HG02798 (cell line): ENCODE measurements at regions not wholly inside any gene's neighbourhood (a gene's known extent, or its start where the extent isn't known, plus 50 kb on each side); places are given as distances from the start of the nearest gene placed in this dataset.
"Not testable (repeated sequence)": the region's sequence is repeated elsewhere in the genome, so short reads cannot be mapped to it uniquely, and the experiment has no call there.

Experiments used
- ATAC-seq: cut with Tn5 transposase; IDR thresholded peaks from one replicate; pipeline ENCODE4 v1.9.1; 2021; ENCODE audit warnings: mild to moderate bottlenecking; ENCODE audit not compliant: unreplicated experiment, poor library complexity

DNA sequence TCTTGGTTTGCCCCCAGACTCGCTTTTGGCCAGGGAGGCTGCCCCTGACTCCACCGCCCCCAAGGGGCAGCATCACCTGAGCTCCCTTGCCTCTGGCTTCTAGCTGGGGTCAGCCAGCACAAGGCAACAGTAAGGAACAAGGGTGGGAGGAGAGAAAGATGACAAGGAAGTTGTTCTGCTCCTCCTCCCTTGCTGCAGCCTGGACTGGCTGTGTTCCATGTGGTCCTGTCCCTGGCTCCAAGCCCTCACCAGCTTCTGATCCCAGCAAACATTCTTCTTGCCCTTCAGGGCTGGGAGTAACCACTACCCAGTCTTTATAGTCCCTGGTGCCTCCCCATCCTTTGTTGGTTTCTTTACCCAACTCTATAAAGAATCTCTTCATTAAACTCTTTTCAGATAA, 100.3 kb upstream of the SPIN1 start:
- ATAC-seq: no peak

DNA sequence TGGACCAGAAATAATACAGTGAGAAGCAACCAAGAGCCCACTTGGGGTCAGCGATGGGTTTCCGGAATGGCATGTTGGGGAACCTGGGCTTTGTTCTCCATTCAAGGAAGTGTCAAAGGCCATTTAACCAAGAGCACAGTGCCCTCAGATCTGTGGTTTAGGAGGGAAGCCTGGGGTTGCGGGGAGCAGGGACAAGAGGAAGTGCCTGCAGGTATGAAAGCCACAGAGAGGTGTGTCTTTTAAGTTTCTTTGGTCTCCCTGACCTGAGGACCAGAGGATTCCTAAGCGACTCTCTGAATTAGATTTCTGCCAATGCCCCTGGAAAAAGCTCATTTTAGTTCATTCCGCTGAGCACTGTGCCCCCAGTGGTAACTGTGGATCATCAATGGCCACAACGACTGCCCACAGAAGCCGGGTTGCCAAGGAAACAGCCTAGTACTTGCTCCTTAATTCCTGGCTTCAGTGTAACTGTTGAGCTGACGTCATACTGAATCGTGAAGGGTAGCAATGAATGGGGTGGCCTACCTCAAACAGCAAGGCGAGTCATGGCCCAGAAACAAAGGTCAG, 107.3 kb upstream of the SPIN1 start:
- no peak for ATAC-seq

DNA sequence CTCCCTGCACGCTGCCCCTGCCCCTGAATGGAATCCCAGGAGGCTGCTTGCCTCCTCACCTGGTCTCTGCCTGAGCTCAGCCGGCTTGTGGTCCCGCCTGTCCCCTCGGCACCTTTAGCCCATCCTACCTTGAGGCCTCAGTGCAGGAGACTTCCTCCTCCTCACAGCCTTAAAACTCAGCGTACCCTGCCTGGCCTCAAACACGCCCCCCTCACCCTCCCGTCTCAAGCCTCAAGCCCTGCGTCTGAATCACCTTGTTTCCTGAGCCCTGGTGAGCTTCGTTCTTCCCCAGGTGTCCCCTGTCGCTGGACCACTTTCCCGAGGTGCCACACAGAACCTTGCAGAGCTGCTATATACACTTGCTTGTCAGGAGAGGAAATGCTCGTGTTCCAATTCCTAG, 110.2 kb upstream of the SPIN1 start:
- ATAC-seq: no peak

DNA sequence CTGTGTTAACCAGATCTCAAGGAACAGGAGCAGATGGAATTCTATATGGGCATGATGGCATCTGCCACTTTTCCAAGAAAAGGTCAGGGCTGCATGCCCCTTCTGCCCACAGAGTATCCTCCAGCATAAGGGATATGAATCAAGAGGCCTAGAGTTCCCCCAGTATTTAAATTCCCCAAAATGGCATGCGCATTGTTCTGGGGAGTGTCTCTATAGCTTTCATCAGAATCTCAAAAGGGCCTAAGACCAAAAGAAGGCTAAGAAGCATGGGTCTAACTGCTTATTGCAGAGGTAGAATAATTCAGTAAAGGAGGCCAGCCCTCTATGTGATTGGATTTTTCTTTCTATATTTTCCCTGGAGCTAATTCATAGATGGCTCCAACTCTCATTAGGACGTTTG, 114.2 kb upstream of the SPIN1 start:
- ATAC-seq: no peak

DNA sequence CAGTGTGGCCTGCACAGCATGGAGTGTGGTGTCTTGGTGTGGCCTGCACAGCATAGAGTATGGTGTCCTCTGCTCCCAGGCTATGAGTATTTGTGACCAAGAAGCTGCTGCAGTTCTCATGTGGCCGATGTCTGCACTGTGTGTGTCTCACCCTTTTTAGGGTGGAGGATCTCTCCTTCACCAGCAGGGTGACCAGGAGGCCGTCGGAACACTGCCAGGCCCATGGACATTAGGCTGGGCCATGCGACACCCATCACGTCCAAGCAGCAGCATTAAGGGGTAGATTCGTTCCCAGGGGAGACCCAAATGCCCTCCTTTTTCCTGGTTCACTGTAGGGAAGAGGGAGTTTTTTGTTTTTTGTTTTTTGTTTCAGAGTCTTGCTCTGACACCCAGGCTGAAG, 115.3 kb upstream of the SPIN1 start:
- ATAC-seq: no peak

DNA sequence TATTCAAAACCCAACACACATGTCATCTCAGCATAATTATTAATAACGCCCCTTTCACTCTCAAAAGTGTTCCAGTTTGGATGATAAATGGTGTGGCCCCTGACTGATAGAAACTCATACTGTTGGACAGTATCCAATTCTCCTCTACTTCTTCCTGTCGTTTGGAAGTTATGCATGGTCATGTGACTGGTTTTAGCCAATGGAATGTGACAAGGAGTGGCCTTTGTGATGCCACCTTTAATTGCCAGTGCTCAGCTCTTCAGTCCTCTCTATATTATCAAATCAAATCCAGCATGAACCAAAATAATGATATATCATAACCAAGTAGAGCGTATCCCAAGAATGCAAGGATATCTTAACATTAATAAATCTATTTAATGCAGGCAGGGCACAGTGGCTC, 117.8 kb upstream of the SPIN1 start:
- no peak for ATAC-seq

DNA sequence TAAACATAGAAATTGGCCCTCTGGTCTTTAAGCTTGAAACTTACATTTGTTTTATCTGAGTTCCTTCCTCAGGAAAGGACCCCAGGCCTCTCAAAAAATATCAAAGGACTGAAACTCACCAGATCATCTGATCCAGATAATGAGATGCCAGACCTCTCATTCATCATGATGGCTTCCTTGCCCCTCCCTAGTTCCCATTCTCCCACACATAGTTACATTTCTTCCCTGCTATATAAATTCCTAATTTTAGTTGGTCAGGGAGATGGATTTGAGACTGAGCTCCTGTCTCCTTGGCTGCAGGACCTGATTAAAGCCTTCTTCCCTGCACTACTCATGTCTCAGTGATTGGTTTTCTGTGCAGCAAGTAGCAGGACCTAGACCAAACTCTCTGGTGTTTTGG, 119.4 kb upstream of the SPIN1 start:
- ATAC-seq: no peak

DNA sequence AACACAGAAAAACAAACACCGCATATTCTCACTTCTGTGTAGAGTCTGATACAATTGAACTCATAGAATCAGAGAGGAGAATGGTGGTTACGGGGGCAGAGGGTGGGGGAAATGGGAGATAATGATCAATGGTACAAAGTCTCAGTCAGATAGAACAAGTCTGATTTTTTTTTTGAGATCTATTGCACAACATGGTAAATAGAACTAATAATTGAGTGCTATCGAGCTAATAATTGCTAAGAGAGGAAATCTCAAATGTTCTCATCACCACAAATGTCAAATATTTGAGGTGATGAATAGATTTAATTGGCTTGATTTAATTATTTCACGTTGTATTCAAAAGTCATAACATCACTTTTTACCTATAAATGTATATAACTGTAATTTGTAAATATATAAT, 121.0 kb upstream of the SPIN1 start:
- no peak for ATAC-seq

DNA sequence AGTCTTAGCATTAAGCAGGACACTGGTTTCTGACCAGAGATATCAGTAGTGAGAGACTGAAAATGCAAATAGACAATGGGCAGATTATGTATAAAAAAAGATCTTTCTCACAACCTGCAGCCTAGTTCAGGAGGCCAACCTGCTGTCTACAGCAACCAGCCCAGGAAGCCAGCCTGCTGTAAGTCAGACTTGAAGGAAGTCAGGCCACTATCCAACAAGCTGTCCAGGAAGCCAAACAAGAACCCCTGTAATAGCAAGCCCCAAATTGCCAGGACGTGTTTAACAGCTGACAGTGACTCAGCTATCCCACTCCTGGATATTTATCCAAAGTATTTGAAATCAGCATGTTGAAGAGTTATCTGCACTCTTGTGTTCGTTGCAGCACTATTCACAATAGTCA, 121.8 kb upstream of the SPIN1 start:
- no peak for ATAC-seq

DNA sequence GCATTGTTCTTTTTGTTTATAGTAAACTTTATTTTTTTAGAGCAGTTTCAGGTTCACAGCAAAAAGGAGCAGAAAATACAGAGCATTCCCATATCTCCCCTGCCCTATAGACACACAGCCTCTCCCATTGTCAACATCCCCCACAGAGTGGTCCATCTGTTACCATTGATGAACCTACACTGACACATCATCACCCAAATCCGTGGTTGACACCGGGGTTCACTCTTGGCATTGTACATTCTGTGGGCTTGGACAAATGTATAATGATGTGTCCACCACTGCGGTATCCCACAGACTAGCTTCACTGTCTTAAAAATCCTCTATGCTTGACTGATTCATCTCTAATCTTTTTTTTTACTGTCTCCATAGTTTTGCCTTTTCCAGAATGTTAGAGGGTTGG, 120.7 kb upstream of the SPATA31C2 start:
- ATAC-seq: no peak

DNA sequence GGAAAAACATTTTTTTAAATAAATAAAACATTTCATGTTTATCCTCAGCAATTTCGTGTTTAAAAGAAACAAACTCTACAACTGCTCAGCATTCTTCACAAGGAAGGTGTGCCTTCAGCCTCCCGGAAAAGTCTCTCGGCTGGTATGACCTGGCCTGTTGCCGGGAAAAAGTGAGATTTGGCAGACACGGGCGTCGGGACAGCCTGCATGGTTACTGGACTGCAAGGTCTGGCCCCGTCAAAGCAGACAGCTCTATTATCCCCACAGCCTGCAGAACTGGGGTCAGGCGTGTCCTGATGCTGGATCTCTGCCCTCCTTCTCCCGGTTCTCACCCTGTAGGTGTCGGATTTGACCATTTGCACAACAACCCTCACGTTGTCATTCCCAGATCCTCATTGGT, 120.3 kb upstream of the SPATA31C2 start:
- ATAC-seq: no peak

DNA sequence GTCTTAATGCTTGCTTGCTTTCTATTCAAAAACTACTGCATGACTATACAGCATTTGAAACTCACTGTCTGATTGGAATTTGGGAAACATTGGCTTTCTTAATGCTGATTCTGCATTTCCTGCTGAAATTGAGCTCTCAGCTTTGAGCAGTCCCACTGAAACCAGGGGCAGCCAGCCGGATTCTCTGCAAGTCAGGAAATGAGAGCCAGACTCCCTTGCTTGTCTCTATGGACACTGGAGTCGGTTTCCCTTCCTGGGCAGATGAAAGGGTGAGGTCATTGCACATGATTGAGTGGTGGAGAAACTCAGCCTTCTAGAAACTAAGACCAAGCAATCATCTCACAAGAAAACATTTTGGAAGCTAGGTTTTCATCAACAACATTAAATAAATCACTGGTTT, 119.7 kb upstream of the SPATA31C2 start:
- no peak for ATAC-seq

DNA sequence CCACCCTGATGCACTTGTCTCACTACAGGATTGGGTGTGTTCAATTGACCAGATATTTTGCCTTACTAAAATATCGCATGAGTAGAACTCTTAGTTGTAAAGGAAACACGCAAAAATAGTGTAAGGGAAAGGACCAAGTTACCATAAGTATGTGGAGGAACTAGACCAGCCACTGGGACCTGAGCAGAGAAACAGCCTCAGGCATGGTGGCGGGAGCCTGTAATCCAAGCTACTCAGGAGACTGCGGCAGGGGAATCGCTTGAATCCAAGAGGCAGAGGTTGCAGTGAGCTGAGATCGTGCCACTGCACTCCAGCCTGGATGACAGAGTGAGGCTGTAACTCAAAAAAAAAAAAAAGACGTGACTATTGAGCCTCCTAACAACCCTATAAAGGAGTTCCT, 117.9 kb upstream of the SPATA31C2 start:
- no peak for ATAC-seq

DNA sequence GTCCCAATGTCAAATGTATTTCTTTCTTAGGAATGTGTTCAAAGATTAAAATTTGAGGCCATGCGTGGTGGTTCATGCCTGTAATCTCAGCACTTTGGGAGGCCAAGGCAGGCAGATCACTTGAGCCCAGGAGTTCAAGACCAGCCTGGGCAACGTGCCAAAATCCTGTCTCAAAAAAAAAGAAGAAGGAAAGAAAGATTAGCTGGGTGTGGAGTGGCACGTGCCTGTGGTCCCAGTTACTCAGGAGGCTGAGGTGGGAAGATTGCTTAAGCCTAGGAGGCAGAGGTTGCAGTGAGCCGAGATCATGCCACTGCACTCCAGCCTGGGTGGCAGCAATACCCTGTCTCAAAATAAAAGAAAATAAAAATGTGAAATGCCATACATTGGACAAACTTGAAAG, 117.5 kb upstream of the SPATA31C2 start:
- ATAC-seq: not testable (repeated sequence)

DNA sequence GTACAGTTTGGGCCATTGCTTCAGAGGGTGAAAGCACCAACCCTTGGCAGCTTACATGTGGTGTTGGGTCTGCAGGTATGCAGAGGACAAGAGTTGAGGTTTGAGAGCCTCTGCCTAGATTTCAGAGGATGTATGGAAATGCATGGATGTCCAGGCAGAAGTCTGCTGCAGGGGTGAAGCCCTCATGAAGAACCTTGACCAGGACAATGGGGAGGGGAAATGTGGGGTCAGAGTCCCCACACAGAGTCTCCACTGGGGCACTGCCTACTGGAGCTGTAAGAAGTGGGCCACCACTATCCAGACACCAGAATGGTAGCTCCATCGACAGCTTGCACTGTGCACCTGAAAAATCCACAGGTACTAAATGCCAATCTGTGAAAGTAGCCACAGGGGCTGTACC, 113.6 kb upstream of the SPATA31C2 start:
- ATAC-seq: no peak

DNA sequence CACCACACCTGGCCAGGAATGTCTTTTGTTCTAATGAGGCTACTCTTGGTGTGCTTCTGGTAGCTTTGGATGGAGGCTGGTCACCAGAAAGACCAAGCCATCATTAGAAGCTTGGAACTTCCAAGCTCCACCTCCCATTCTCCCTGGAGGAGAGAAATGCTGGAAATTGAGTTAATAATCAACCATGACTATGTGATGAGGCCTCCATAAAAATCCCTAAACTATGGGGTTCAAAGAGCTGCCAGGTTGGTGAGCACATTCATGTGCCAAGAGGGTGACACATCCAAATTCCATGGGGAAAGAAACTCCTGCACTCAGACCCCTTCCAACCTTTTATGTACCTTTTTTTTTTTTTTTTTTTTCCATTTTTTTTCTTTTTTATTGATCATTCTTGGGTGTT, 105.5 kb upstream of the SPATA31C2 start:
- no peak for ATAC-seq

DNA sequence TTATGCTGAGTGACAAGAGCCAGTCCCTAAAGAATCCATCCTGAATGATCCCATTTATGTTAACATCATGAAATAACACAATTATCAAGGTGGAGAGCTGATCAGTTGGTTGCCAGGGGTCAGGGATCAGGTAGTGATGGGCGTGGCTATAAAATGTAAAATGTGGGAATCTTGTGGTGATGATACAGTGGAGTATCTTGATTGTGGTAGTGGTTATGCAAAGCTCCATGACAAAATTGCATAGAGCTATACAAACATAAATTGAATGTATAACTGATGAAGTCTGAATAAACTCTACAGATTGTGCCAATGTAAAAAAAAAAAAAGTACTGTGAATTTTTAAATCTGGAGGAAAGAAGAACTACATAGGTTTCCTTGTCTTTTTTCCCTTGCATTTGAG, 104.6 kb upstream of the SPATA31C2 start:
- ATAC-seq: no peak

DNA sequence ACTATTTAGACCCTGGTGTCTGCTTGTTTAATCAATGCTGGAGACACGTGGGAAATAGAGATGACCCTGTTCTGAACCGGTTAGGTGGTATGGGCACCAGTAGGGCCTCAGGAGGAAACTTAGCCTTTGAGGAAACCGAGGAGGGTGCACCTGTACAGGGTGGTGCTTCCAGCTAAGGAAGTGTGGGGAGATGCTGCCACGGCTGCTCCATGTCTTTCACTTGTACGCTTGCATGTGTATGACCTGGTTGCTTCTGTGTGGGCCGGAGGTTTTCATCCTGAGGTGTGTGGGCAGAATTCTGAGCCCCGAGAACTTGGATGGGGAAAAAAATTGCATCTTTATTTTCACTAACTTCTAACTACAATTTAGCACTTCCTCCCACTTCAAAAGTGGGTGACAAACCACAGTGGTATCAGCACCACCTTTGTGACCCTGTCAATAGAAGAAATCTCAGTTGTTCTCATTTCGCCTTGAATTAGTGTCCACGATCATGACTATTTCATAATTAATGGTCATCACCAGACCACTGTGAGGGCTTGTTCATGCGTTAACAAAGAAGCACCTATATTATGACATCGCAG, 99.8 kb upstream of the SPATA31C2 start:
- no peak for ATAC-seq

DNA sequence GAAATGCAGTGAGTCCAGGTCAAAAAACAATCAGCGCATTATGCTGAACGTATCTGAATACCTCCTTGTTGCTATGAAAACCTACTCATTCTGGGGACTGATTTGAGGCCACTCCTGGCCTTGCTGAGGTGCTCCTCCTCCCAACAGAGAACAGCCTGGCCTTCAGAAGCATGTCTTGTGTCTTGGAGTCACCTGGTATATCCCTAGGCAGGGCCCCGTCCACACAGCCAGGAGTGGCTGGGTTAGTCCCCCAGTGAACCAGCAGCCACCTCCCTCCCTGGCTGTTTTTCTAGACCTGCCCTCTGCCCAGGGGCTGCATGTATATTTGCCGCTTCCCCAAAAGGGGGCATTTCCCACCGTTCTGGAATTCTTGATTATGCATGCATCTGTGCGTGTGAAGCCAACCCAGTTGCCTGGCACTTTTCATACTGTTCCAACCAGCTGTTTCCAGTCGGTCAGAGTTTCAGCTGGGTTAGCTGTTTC, 99.2 kb upstream of the SPATA31C2 start:
- ATAC-seq: no peak

DNA sequence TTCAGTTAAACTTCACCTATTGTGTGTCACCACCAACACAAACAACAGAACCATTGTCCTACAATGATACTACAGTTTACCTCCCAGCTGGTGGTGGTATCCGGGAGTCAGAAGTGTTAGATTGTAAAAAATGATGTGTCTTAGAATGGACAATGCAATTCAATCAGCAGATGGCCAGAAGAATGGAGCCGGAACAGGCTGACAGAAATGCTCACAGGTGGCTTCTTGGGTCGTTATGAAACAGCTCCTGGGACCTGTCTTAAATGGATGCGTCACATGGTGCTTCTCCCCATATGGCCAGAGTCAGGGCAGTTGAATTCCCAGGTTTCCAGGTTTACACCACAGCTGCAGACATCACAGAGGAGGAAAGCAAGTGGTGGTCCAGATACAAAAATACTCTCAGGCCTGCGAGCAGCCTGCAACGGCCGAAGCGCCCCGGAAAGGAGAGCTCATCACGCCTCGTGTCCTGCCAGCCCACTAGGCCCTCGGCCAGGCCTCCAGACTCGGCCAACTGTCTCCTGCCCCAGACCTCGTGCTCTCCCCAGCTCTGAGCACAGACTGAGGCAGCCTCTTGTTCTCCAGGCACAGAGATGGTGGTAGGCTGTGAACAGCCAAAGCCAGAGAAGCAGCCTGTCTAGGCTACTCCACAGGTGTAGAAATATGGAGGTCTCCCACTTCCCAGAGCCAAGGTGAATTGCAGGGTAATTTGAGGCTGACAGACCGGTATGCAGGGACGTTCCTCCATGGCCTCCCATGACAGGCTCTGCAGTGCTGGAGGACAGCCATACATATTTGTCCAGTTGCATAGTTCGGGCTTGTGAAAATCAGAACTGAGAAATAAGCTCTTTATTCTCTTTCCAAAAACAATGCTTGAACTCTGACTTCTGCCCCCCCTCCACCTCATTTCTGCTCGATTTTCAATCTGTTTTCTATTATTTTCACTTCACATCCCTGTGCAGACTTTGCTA, 98.5 kb upstream of the SPATA31C2 start:
- ATAC-seq: no peak

DNA sequence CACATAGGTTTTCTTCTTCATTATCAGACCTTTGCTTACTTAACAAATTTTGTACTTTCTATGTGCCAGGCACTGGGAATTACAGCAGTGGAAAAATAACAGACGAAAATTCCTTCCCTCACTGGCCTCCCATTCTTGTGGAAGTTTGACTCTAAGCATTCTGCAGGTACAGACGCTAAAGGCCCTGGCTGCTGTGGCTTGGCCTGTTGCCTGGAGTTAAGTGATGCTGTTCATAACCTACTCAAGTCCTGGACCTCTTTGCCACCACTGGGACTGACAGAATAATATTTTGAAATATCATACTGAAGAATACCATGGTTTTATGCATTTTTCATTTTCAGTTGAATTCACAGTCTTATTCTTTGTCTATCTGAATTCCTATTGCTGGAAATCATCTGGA, 97.3 kb upstream of the SPATA31C2 start:
- no peak for ATAC-seq

DNA sequence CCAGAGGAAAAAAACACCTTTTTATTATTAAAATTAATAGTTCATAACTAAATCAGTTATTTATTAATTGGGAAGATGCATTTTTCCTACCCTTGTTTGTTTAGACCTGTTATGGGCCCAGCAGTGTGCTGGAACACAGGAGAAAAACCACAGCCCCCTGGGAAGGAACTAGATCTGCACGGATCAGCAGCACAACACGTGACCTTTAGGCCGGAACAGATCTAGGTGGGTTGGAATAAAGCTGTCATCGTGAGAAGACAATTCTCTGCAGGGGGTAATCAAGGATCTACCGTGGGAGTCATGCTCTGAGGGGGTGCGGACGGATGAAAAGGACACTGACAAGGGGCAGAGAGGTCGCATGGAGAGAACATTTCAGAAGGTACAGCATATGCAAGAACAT, 95.8 kb upstream of the SPATA31C2 start:
- ATAC-seq: no peak
